OCI-LY7 (cell line): ENCODE measurements at regions not wholly inside any gene's neighbourhood (a gene's known extent, or its start where the extent isn't known, plus 50 kb on each side); places are given as distances from the start of the nearest gene placed in this dataset.

ENCODE experiments used
- BruUV-seq: library from RNA; stranded (reverse); fragments of 400-500 nt; replicated peaks from 2 replicates; lab custom pipeline; 2021; lab: Mats Ljungman, UMichigan
- CTCF ChIA-PET: fragments of 300-600 bp; sonication (Branson Sonifier 250); formaldehyde crosslinking; loops from one replicate; lab custom pipeline; 2022; ENCODE audit warnings: antibody characterized with exemption; ENCODE audit not compliant: unreplicated experiment; lab: Charles Lee
- POLR2A ChIA-PET: fragments of 300-600 bp; sonication (Branson Sonifier 250); formaldehyde crosslinking; loops from one replicate; lab custom pipeline; 2022; ENCODE audit warnings: antibody characterized with exemption; lab: Charles Lee
- DNase-seq: peaks from one replicate; pipeline ENCODE4 v3.0.0-alpha.2; 2015; ENCODE audit warnings: low spot score
- H2AFZ ChIP-seq: fragments of 200-600 bp; sonication (generic), shearing (Covaris generic); 2 replicates; pipeline ENCODE4 v1.6.1; 2014; ENCODE audit warnings: mild to moderate bottlenecking, antibody characterized with exemption, low read length, moderate library complexity
- H3K27ac ChIP-seq: fragments of 200-600 bp; sonication (generic); 2 replicates; pipeline ENCODE4 v1.5.1; 2014; ENCODE audit warnings: mixed run types, low read depth, mild to moderate bottlenecking, moderate library complexity, low read length, inconsistent platforms; ENCODE audit not compliant: poor library complexity, severe bottlenecking
- H3K36me3 ChIP-seq: fragments of 200-600 bp; sonication (generic); 2 replicates; pipeline ENCODE4 v1.6.1; 2014; ENCODE audit warnings: mild to moderate bottlenecking, antibody characterized with exemption, low read length, moderate library complexity, mixed read lengths; ENCODE audit not compliant: insufficient read depth
- H3K4me1 ChIP-seq: fragments of 200-600 bp; sonication (generic); 2 replicates; pipeline ENCODE4 v1.5.1; 2014; ENCODE audit warnings: mild to moderate bottlenecking, low read length; ENCODE audit not compliant: insufficient read depth, poor library complexity, severe bottlenecking
- H3K4me2 ChIP-seq: fragments of 200-600 bp; sonication (generic); 2 replicates; pipeline ENCODE4 v1.6.1; 2014; ENCODE audit warnings: mild to moderate bottlenecking, low read length
- H3K4me3 ChIP-seq: fragments of 200-600 bp; sonication (generic); 2 replicates; pipeline ENCODE4 v1.5.1; 2014; ENCODE audit warnings: mild to moderate bottlenecking, low read depth, low read length; ENCODE audit not compliant: poor library complexity, severe bottlenecking
- H3K79me2 ChIP-seq: fragments of 200-600 bp; sonication (generic); 2 replicates; pipeline ENCODE4 v1.6.1; 2016; ENCODE audit warnings: low read depth, mild to moderate bottlenecking, low read length, moderate library complexity, mixed read lengths; ENCODE audit not compliant: insufficient read depth
- H3K9me2 ChIP-seq: fragments of 200-600 bp; sonication (generic); 2 replicates; pipeline ENCODE4 v1.6.1; 2016; ENCODE audit warnings: mild to moderate bottlenecking, low read length, mixed read lengths; ENCODE audit not compliant: insufficient read depth
- H3K9me3 ChIP-seq: fragments of 200-600 bp; sonication (generic); 2 replicates; pipeline ENCODE4 v1.6.1; 2014; ENCODE audit warnings: mild to moderate bottlenecking, mixed run types, low read length, mixed read lengths
- H4K20me1 ChIP-seq: fragments of 200-600 bp; sonication (generic); 2 replicates; pipeline ENCODE4 v1.6.1; 2014; ENCODE audit warnings: mild to moderate bottlenecking, antibody characterized with exemption, low read length, moderate library complexity, mixed read lengths; ENCODE audit not compliant: insufficient read depth
- CTCF ChIP-seq: fragments of 200-600 bp; sonication (generic); conservative IDR thresholded peaks from 2 replicates; pipeline ENCODE4 v1.5.1; 2014; ENCODE audit warnings: mild to moderate bottlenecking, antibody characterized with exemption, low read length, moderate library complexity, mixed read lengths
- EZH2phosphoT487 ChIP-seq: fragments of 200-600 bp; sonication (generic); IDR thresholded peaks from 2 replicates; pipeline ENCODE4 v1.6.1; 2018; ENCODE audit warnings: low read depth, borderline replicate concordance, mild to moderate bottlenecking, mixed run types, antibody characterized with exemption, low read length, moderate library complexity, mixed read lengths
- intact Hi-C: fragments of 100-400 bp; cut with micrococcal nuclease; formaldehyde crosslinking; loops from one replicate; pipeline ENCODE4 v1.10.0; 2022; ENCODE audit not compliant: unreplicated experiment

- CTCF ChIA-PET: no interaction called here
- Histone ChIP-seq H3K27ac (no peak overlapping the region), H3K79me2 (no peaks in the 10 kb centered on the region), H3K4me3 (no peak overlapping the region), H2AFZ (no peak overlapping the region), H3K4me1 (no peaks in the 10 kb centered on the region), H3K36me3 (no peaks in the 10 kb centered on the region), H4K20me1 (no peaks in the 10 kb centered on the region), H3K9me2 (no peaks in the 10 kb centered on the region), H3K4me2 (no peak overlapping the region), H3K9me3 (no peaks in the 10 kb centered on the region)
- intact Hi-C loops: no loop called here
- POLR2A ChIA-PET: no interaction called here
- DNase-seq: no peak
- no TSS peak for BruUV-seq
- TF ChIP-seq EZH2phosphoT487 (no peak), CTCF (no peak)
Observed at GRCh38 chr7:138173548-138173947, 97.3 kb downstream of the AKR1D1 start.

GRCh38 chr7:138176060-138176459 is 99.8 kb downstream of the AKR1D1 start:
- H2AFZ ChIP-seq: no peak overlapping the region
- CTCF ChIA-PET: no interaction called here
- TF ChIP-seq CTCF (no peak), EZH2phosphoT487 (no peak)
- intact Hi-C loops: no loop called here
- H3K36me3 ChIP-seq: no peaks in the 10 kb centered on the region
- H3K4me3 ChIP-seq: no peak overlapping the region
- no peak overlapping the region for H3K4me2 ChIP-seq
- no peak overlapping the region for H3K27ac ChIP-seq
- no peaks in the 10 kb centered on the region for H4K20me1 ChIP-seq
- H3K4me1 ChIP-seq: no peaks in the 10 kb centered on the region
- no TSS peak for BruUV-seq
- DNase-seq: no peak
- H3K9me2 ChIP-seq: no peaks in the 10 kb centered on the region
- POLR2A ChIA-PET: no interaction called here
- H3K9me3 ChIP-seq: no peaks in the 10 kb centered on the region
- no peaks in the 10 kb centered on the region for H3K79me2 ChIP-seq

- Histone ChIP-seq H3K79me2 (no peaks in the 10 kb centered on the region), H4K20me1 (no peaks in the 10 kb centered on the region), H3K4me1 (no peaks in the 10 kb centered on the region), H3K36me3 (no peaks in the 10 kb centered on the region), H3K9me2 (no peaks in the 10 kb centered on the region), H2AFZ (no peak overlapping the region), H3K27ac (no peak overlapping the region), H3K9me3 (no peaks in the 10 kb centered on the region), H3K4me2 (no peak overlapping the region), H3K4me3 (no peak overlapping the region)
- CTCF ChIA-PET: no interaction called here
- POLR2A ChIA-PET: interaction anchor here (1.1 kb wide), 1 partner anchor 15 kb away, joined by 4 read pairs; no protein-coding TSS in a partner anchor
- intact Hi-C loops: no loop called here
- DNase-seq: no peak
- no TSS peak for BruUV-seq
- no peak for TF ChIP-seq CTCF
- no peak for TF ChIP-seq EZH2phosphoT487
Observed at GRCh38 chr7:138184191-138184590, 107.9 kb downstream of the AKR1D1 start.
